Uterus (tissue), 3 donors: ENCODE measurements at regions not wholly inside any gene's neighbourhood (a gene's known extent, or its start where the extent isn't known, plus 50 kb on each side); places are given as distances from the start of the nearest gene placed in this dataset.

Experiments used
- DNase-seq, 2 donors: peaks; one replicate each; pipeline ENCODE4 v3.0.0-alpha.2; 2019 to 2020
- H3K27ac ChIP-seq, 2 donors: fragments of 200-600 bp; sonication (generic); 1 replicate in 1 of 2; 2 replicates in 1 of 2; pipeline ENCODE4 v1.5.1; 2016 to 2018
- H3K27me3 ChIP-seq, 2 donors: fragments of 200-600 bp; sonication (generic); one replicate each; pipeline ENCODE4 v1.5.1; 2018 to 2019; ENCODE audit warnings: control low read depth in 1 of 2
- H3K36me3 ChIP-seq, 2 donors: fragments of 200-600 bp; sonication (generic); one replicate each; pipeline ENCODE4 v1.5.1; 2019; ENCODE audit warnings: control low read depth in 1 of 2
- H3K4me1 ChIP-seq, 2 donors: fragments of 200-600 bp; sonication (generic); one replicate each; pipeline ENCODE4 v1.5.1; 2018 to 2019; ENCODE audit warnings: control low read depth in 1 of 2
- H3K4me3 ChIP-seq, 2 donors: fragments of 200-600 bp; sonication (generic); 1 replicate in 1 of 2; 2 replicates in 1 of 2; pipeline ENCODE4 v1.5.1; 2018 to 2019; ENCODE audit warnings: mild to moderate bottlenecking in 1 of 2
- H3K9me3 ChIP-seq, 2 donors: fragments of 200-600 bp; sonication (generic); one replicate each; pipeline ENCODE4 v1.5.1; 2019; ENCODE audit warnings: control low read depth in 1 of 2
- CTCF ChIP-seq, 4 experiments: fragments of 200-600 bp in 2 of 4; fragments of 450-650 bp in 2 of 4; sonication (generic) in 2 of 4; IDR thresholded peaks; one replicate each; pipeline ENCODE4 v1.5.1; 2016 to 2019; ENCODE audit warnings: antibody characterized with exemption in 4 of 4, mild to moderate bottlenecking in 2 of 4, moderate library complexity in 1 of 4
- POLR2A ChIP-seq, 2 donors: fragments of 450-650 bp; IDR thresholded peaks; one replicate each; pipeline ENCODE4 v1.6.1; 2016; ENCODE audit warnings: antibody characterized with exemption in 2 of 2, mild to moderate bottlenecking in 1 of 2, moderate library complexity in 1 of 2
- intact Hi-C: fragments of 100-400 bp; cut with DNase I; formaldehyde crosslinking; loops from one replicate; pipeline ENCODE4 v1.15.1; 2023; ENCODE audit warnings: low total_unique reads
- donor health status: DM: yes; HTN: yes; CAD: no.

DNA sequence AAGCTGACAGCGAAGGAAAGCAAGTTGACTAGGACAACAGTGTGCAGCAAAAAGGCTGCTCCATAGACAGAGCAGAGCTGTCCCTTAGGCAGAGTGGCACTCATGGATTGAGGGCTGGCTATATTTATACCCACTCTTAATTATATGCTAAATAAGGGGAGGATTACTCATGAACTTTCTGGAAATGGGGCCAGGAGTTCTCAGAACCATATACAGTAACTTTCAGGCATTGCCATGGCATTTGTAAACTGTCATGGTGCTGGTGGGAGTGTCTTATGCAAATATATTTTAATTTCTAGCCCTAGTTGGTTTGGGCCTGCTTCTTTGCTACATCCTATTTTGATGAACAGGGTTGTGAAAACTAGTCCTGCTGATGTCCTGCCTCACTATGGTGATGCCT lies 279.5 kb upstream of the MGAT5 start:
- intact Hi-C loops: no loop called here
- no peaks in the 10 kb centered on the region for H3K27me3 ChIP-seq
- no peaks in the 10 kb centered on the region for H3K4me1 ChIP-seq
- no peak overlapping the region for H3K4me3 ChIP-seq
- no peaks in the 10 kb centered on the region for H3K36me3 ChIP-seq
- no peaks in the 10 kb centered on the region for H3K9me3 ChIP-seq
- TF ChIP-seq POLR2A (IDR thresholded peaks at IDR 0.05) (no peak), CTCF (IDR thresholded peaks at IDR 0.05) (no peak)
- no peak for DNase-seq
- H3K27ac ChIP-seq: no peak overlapping the region

DNA sequence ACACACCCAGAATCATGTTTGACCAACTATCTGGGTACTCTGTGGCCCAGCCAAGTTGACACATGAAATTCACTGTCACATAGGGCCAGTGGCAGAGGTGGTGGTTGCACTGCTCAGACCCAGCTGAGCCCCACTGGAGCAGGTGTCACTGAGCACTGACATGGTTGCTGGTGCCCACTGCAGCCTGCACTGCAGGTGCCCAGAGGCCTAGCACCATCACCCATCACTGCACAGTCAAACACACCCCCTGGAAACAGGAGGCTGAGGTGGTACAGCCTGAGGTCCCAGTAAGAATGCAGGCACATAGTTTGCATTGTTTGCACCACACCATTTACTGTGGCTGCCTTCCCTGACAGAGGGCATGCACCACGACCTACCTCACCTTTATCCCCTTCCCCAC lies 278.7 kb upstream of the MGAT5 start:
- Histone ChIP-seq H3K36me3 (no peaks in the 10 kb centered on the region), H3K27me3 (no peaks in the 10 kb centered on the region), H3K9me3 (no peaks in the 10 kb centered on the region), H3K4me3 (no peak overlapping the region), H3K27ac (no peak overlapping the region), H3K4me1 (no peaks in the 10 kb centered on the region)
- TF ChIP-seq CTCF (IDR thresholded peaks at IDR 0.05): no peak
- no peak for TF ChIP-seq POLR2A (IDR thresholded peaks at IDR 0.05)
- intact Hi-C loops: no loop called here
- DNase-seq: no peak

- Histone ChIP-seq H3K27me3 (no peaks in the 10 kb centered on the region), H3K4me1 (no peaks in the 10 kb centered on the region)
- intact Hi-C loops: no loop called here
Measured at GRCh38 chr2:133975676-133976428, 278.0 kb upstream of the MGAT5 start.

GRCh38 chr2:133976659-133977058 lies 277.2 kb upstream of the MGAT5 start:
- no peak for TF ChIP-seq POLR2A (IDR thresholded peaks at IDR 0.05)
- TF ChIP-seq CTCF (IDR thresholded peaks at IDR 0.05): no peak
- intact Hi-C loops: no loop called here
- no peak overlapping the region for H3K4me3 ChIP-seq
- no peaks in the 10 kb centered on the region for H3K27me3 ChIP-seq
- DNase-seq: no peak
- H3K4me1 ChIP-seq: no peaks in the 10 kb centered on the region
- no peak overlapping the region for H3K27ac ChIP-seq
- no peaks in the 10 kb centered on the region for H3K36me3 ChIP-seq
- no peaks in the 10 kb centered on the region for H3K9me3 ChIP-seq

More at GRCh38 chr2:133975676-133976428, 278.0 kb upstream of the MGAT5 start:
- Histone ChIP-seq H3K36me3 (no peaks in the 10 kb centered on the region), H3K4me3 (no peak overlapping the region), H3K27ac (no peak overlapping the region), H3K9me3 (no peaks in the 10 kb centered on the region)
- no peak for DNase-seq
- TF ChIP-seq POLR2A (IDR thresholded peaks at IDR 0.05) (no peak), CTCF (IDR thresholded peaks at IDR 0.05) (no peak)

DNA sequence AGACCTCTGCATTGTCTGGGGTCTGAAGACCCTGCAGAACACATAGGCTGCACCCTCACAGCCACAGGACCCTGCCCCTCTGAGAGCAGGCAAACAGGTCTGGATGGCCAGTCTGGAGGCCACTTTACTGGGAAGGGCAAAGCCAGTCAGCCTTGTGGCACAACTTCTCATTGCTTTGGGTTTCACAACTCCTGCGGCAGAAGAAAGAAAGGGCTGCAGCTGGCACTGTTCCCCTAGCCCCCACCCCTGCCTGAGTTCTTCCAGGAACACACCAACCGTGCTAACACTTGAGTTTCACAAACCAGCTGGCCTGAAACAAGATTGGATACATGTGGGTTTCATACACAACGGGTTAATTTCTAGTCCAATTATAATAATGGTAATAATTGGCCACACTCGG lies 276.5 kb upstream of the MGAT5 start:
- Histone ChIP-seq H3K4me1 (no peaks in the 10 kb centered on the region), H3K27ac (no peak overlapping the region), H3K4me3 (no peak overlapping the region), H3K36me3 (no peaks in the 10 kb centered on the region), H3K9me3 (no peaks in the 10 kb centered on the region), H3K27me3 (no peaks in the 10 kb centered on the region)
- intact Hi-C loops: no loop called here
- DNase-seq: no peak
- TF ChIP-seq POLR2A (IDR thresholded peaks at IDR 0.05) (no peak), CTCF (IDR thresholded peaks at IDR 0.05) (no peak)
